Colonic mucosa (tissue), 4 donors: ENCODE measurements at regions not wholly inside any gene's neighbourhood (a gene's known extent, or its start where the extent isn't known, plus 50 kb on each side); places are given as distances from the start of the nearest gene placed in this dataset.

Experiments
- DNase-seq: peaks from one replicate; pipeline ENCODE4 v3.0.0-alpha.2; 2020
- H3K27ac ChIP-seq: fragments of 200-600 bp; one replicate; pipeline ENCODE4 v1.8.0; 2021
- H3K27me3 ChIP-seq: fragments of 200-600 bp; one replicate; pipeline ENCODE4 v1.8.0; 2021
- H3K36me3 ChIP-seq: fragments of 200-600 bp; one replicate; pipeline ENCODE4 v1.8.0; 2021
- H3K4me1 ChIP-seq: fragments of 200-600 bp; one replicate; pipeline ENCODE4 v1.8.0; 2021; ENCODE audit warnings: mild to moderate bottlenecking
- H3K4me3 ChIP-seq: fragments of 200-600 bp; one replicate; pipeline ENCODE4 v1.8.0; 2021
- H3K9ac ChIP-seq, 2 donors: one replicate each; pipeline ENCODE4 v1.7.0; 2013; ENCODE audit warnings: control low read depth in 2 of 2, low read depth in 2 of 2, low read length in 2 of 2
- H3K9me3 ChIP-seq: fragments of 200-600 bp; one replicate; pipeline ENCODE4 v1.8.0; 2021
- intact Hi-C: fragments of 100-400 bp; cut with DNase I; formaldehyde crosslinking; loops from one replicate; pipeline ENCODE4 v1.14.1; 2022
- TF ChIP-seq, protein P1 (sequence below): fragments of 200-600 bp; IDR thresholded peaks from one replicate; pipeline ENCODE4 v1.8.0; 2022; ENCODE audit warnings: antibody characterized with exemption, mild to moderate bottlenecking
- donor health status: healthy.
- donor health status: DM: no; HTN: no; CAD: no.
- donor health status: DM: no; HTN: no; CAD: no.

DNA sequence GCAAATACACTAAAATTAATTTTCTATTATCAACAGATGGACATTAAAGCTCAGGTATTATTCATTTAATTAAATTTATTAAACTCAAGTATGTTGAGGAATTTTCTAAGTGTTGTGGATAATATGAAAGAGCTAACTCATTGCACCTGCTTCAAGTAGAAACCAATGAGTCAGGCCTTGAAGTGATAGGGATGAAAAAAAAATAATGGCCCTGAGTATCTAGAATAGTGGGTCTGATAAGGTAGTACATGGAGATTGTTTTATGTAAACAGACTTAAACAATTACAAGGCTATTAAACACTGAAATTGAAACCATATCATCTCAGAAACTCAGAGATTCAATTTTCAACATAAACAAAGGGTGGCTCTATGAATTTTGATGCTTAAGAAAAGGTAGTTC lies 857.1 kb upstream of the GBE1 start:
- TF ChIP-seq, protein P1, sequence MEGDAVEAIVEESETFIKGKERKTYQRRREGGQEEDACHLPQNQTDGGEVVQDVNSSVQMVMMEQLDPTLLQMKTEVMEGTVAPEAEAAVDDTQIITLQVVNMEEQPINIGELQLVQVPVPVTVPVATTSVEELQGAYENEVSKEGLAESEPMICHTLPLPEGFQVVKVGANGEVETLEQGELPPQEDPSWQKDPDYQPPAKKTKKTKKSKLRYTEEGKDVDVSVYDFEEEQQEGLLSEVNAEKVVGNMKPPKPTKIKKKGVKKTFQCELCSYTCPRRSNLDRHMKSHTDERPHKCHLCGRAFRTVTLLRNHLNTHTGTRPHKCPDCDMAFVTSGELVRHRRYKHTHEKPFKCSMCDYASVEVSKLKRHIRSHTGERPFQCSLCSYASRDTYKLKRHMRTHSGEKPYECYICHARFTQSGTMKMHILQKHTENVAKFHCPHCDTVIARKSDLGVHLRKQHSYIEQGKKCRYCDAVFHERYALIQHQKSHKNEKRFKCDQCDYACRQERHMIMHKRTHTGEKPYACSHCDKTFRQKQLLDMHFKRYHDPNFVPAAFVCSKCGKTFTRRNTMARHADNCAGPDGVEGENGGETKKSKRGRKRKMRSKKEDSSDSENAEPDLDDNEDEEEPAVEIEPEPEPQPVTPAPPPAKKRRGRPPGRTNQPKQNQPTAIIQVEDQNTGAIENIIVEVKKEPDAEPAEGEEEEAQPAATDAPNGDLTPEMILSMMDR: no peak
- H3K36me3 ChIP-seq: no peaks in the 10 kb centered on the region
- H3K27ac ChIP-seq: no peak overlapping the region
- no peaks in the 10 kb centered on the region for H3K27me3 ChIP-seq
- intact Hi-C loops: no loop called here
- no peak overlapping the region for H3K4me3 ChIP-seq
- no peak overlapping the region for H3K9ac ChIP-seq
- DNase-seq: no peak
- no peaks in the 10 kb centered on the region for H3K4me1 ChIP-seq
- no peaks in the 10 kb centered on the region for H3K9me3 ChIP-seq

DNA sequence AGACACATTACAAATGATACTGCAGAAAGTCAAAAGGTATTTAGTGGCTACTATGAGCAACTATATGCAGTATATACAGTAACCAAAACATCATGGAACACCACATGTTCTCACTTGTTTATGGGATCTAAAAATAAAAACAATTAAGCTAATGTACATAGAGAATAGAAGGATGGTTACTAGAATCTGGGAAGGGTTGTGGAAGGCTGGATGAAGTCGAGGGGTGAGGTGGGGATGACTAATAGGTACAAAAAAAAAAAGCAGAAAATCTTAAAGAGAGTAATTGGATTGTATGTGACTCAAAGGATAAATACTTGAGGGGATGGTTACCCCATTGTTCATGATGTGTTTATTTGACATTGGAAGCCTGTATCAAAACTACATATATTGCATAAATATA lies 848.8 kb upstream of the GBE1 start:
- TF ChIP-seq, protein P1: no peak
- intact Hi-C loops: no loop called here
- Histone ChIP-seq H3K27me3 (no peaks in the 10 kb centered on the region), H3K9me3 (no peaks in the 10 kb centered on the region), H3K36me3 (no peaks in the 10 kb centered on the region), H3K4me3 (no peak overlapping the region), H3K4me1 (no peaks in the 10 kb centered on the region), H3K27ac (no peak overlapping the region), H3K9ac (no peak overlapping the region)
- no peak for DNase-seq

DNA sequence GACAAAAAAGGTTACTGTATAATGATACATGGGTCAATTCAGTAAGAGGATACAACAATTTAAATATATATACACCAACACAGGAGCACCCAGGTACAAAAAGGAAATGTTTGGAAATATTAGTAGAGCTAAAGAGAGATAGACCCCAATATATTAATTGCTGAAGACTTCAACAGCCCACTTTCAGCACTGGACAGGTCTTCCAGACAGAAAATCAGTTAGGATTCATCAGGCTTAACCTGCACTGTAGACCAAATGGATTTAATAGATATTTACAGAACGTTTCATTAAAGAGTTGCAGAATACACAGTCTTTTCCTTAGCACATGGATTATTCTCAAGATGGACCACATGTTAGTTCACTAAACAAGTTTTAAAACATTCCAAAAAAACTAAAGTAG lies 845.9 kb upstream of the GBE1 start:
- no peaks in the 10 kb centered on the region for H3K27me3 ChIP-seq
- H3K27ac ChIP-seq: no peak overlapping the region
- no peaks in the 10 kb centered on the region for H3K36me3 ChIP-seq
- H3K9me3 ChIP-seq: no peaks in the 10 kb centered on the region
- TF ChIP-seq, protein P1: no peak
- DNase-seq: no peak
- H3K4me3 ChIP-seq: no peak overlapping the region
- intact Hi-C loops: no loop called here
- H3K9ac ChIP-seq: no peak overlapping the region
- no peaks in the 10 kb centered on the region for H3K4me1 ChIP-seq

DNA sequence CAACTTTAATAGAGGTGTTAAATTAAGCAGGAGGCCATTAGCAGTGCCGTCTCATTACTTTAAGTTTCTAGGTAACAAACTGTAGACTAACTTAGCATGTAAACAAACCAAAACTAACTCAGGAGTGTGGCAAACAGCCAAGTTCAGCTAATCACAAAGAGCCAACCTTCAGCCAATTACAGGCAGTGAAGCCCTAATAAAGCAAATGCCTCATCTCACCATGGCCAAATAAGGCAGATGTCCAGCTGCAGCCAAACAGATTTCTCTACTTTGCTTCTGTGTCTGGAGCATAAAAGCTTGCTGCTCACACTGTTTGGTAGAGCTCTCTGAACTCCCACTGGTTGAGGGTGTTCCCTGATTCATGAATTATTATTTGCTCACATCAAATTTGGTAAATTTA lies 835.4 kb upstream of the GBE1 start:
- no peaks in the 10 kb centered on the region for H3K36me3 ChIP-seq
- no peaks in the 10 kb centered on the region for H3K9me3 ChIP-seq
- H3K27me3 ChIP-seq: no peaks in the 10 kb centered on the region
- H3K9ac ChIP-seq: no peak overlapping the region
- TF ChIP-seq, protein P1: no peak
- no peak overlapping the region for H3K4me3 ChIP-seq
- no peak overlapping the region for H3K27ac ChIP-seq
- intact Hi-C loops: no loop called here
- DNase-seq: no peak
- no peaks in the 10 kb centered on the region for H3K4me1 ChIP-seq

DNA sequence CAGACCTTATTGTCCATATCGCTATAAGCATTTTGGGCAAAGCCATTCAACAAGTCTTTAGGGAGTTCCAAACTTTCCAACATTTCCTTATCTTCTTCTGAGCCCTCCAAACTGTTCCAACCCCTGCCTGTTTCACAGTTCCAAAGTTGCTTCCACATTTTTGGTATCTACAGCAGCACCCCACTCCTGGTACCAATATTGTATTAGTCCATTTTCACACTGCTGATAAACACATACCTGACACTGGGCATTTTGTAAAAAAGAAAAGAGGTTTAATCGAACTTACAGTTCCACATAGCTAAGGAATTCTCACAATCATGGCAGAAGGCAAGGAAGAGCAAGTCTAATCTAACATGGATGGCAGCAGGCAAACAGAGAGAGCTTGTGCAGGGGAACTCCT lies 834.1 kb upstream of the GBE1 start:
- no peaks in the 10 kb centered on the region for H3K27me3 ChIP-seq
- intact Hi-C loops: no loop called here

More for the DNA sequence above, 834.1 kb upstream of the GBE1 start:
- Histone ChIP-seq H3K4me3 (no peak overlapping the region), H3K4me1 (no peaks in the 10 kb centered on the region), H3K27ac (no peak overlapping the region), H3K36me3 (no peaks in the 10 kb centered on the region), H3K9me3 (no peaks in the 10 kb centered on the region), H3K9ac (no peak overlapping the region)
- DNase-seq: no peak
- TF ChIP-seq, protein P1: no peak
